Prostate gland (tissue), 2 donors: ENCODE measurements at regions not wholly inside any gene's neighbourhood (a gene's known extent, or its start where the extent isn't known, plus 50 kb on each side); places are given as distances from the start of the nearest gene placed in this dataset.

Source experiments
- POLR2A ChIP-seq: fragments of 450-650 bp; IDR thresholded peaks from one replicate; pipeline ENCODE4 v1.6.1; 2016; ENCODE audit warnings: antibody characterized with exemption, mild to moderate bottlenecking
- POLR2AphosphoS5 ChIP-seq: sonication (generic); formaldehyde crosslinking; IDR thresholded peaks from one replicate; pipeline ENCODE4 v1.6.1; 2017; ENCODE audit warnings: antibody characterized with exemption
- TF ChIP-seq, protein P1 (sequence below), 4 experiments: fragments of 200-600 bp in 2 of 4; fragments of 450-650 bp in 2 of 4; sonication (generic) in 2 of 4; IDR thresholded peaks; 1 replicate in 3 of 4; 2 replicates in 1 of 4; pipeline ENCODE4 v1.5.1; 2016 to 2019; ENCODE audit warnings: antibody characterized with exemption in 4 of 4, mild to moderate bottlenecking in 2 of 4, moderate library complexity in 2 of 4

GRCh38 chr3:94206291-94206690 is 143.4 kb downstream of the NSUN3 start:
- no peak for TF ChIP-seq POLR2A
- TF ChIP-seq, protein P1, sequence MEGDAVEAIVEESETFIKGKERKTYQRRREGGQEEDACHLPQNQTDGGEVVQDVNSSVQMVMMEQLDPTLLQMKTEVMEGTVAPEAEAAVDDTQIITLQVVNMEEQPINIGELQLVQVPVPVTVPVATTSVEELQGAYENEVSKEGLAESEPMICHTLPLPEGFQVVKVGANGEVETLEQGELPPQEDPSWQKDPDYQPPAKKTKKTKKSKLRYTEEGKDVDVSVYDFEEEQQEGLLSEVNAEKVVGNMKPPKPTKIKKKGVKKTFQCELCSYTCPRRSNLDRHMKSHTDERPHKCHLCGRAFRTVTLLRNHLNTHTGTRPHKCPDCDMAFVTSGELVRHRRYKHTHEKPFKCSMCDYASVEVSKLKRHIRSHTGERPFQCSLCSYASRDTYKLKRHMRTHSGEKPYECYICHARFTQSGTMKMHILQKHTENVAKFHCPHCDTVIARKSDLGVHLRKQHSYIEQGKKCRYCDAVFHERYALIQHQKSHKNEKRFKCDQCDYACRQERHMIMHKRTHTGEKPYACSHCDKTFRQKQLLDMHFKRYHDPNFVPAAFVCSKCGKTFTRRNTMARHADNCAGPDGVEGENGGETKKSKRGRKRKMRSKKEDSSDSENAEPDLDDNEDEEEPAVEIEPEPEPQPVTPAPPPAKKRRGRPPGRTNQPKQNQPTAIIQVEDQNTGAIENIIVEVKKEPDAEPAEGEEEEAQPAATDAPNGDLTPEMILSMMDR (IDR thresholded peaks at IDR 0.05), result no peak
- TF ChIP-seq POLR2AphosphoS5, result no peak
